ENCODE measurements at regions not wholly inside any gene's neighbourhood (a gene's known extent, or its start where the extent isn't known, plus 50 kb on each side); places are given as distances from the start of the nearest gene placed in this dataset.
"Not testable (repeated sequence)": the region's sequence is repeated elsewhere in the genome, so short reads cannot be mapped to it uniquely, and the experiment has no call there.

GRCh38 chr9:72459308-72459707 lies 62.1 kb upstream of the TMC1 start:
- no peak for TF ChIP-seq CTCF (IDR thresholded peaks at IDR 0.05; ENCODE audit: low read length, missing control alignments)
- no peak for DNase-seq (ENCODE audit: low read depth)
- H3K4me3 ChIP-seq (replicated peaks; ENCODE audit: low read depth, low read length) = no peak overlapping the region

- DNase-seq (ENCODE audit: low read depth) = no peak
- no peak for TF ChIP-seq CTCF (IDR thresholded peaks at IDR 0.05; ENCODE audit: low read length, missing control alignments)
- H3K4me3 ChIP-seq (replicated peaks; ENCODE audit: low read depth, low read length) = no peak overlapping the region
Observed at GRCh38 chr9:72458153-72458552, 63.3 kb upstream of the TMC1 start.

DNA sequence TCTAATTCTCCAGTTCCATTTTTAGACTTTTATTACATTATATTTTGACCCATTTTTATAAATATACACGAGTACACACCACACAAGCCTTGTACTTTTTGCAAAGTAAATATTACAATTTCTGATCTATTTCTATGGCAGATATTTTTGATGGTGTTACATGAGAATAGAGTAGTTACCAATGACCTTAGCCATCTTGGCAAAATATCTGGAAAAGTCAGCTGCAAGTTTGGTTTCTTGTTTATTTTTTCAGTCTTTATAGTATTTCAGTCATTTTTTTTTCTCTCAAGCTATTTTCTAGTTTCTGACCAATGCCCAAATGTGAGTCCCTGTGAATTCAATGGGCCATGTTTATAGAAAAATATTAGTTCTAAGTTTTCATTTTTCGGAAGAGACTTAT lies 64.0 kb upstream of the TMC1 start:
- DNase-seq (ENCODE audit: low read depth) = no peak
- no peak for TF ChIP-seq CTCF (IDR thresholded peaks at IDR 0.05; ENCODE audit: low read length, missing control alignments)
- H3K4me3 ChIP-seq (replicated peaks; ENCODE audit: low read depth, low read length) = no peak overlapping the region

DNA sequence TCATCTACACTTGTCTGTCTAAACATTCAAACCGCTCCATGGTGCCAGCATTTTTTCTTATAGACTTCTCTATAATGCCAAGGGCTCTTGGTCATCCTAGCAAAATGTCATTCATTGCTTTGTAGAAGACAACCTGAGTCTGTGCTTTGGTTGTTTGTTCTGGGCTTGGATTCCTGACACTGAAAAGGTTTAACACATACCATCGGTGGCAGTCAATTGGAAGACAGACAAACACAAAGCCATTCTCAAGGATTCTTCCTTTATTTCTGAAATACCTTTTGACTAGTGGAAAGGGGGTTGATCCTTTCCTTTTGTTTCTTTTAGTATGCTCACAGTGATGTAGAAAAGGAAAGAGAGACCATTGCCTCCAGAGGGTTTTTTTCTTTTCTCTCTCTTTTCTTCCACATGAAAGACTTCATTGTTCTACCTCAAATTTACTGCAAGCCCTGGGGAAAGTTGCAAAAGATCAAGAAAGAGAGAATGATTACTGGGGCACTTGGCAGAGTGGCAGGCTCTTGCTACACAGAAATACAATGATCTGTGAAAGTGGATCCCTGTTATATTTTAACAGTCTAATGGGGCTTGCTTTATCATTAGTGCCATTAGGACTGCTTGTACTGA lies 66.4 kb upstream of the TMC1 start:
- peak; percentile 57 for DNase-seq (ENCODE audit: low read depth)
- no peak overlapping the region for H3K4me3 ChIP-seq (replicated peaks; ENCODE audit: low read depth, low read length)
- no peak for TF ChIP-seq CTCF (IDR thresholded peaks at IDR 0.05; ENCODE audit: low read length, missing control alignments)

- TF ChIP-seq CTCF (IDR thresholded peaks at IDR 0.05; ENCODE audit: low read length, missing control alignments) = no peak
- DNase-seq (ENCODE audit: low read depth) = no peak
- no peak overlapping the region for H3K4me3 ChIP-seq (replicated peaks; ENCODE audit: low read depth, low read length)
Observed at GRCh38 chr9:72453797-72454196, 67.6 kb upstream of the TMC1 start.

GRCh38 chr9:72446241-72446640 lies 75.2 kb upstream of the TMC1 start:
- H3K4me3 ChIP-seq (replicated peaks; ENCODE audit: low read depth, low read length); DNase-seq (ENCODE audit: low read depth): not testable (repeated sequence)

DNA sequence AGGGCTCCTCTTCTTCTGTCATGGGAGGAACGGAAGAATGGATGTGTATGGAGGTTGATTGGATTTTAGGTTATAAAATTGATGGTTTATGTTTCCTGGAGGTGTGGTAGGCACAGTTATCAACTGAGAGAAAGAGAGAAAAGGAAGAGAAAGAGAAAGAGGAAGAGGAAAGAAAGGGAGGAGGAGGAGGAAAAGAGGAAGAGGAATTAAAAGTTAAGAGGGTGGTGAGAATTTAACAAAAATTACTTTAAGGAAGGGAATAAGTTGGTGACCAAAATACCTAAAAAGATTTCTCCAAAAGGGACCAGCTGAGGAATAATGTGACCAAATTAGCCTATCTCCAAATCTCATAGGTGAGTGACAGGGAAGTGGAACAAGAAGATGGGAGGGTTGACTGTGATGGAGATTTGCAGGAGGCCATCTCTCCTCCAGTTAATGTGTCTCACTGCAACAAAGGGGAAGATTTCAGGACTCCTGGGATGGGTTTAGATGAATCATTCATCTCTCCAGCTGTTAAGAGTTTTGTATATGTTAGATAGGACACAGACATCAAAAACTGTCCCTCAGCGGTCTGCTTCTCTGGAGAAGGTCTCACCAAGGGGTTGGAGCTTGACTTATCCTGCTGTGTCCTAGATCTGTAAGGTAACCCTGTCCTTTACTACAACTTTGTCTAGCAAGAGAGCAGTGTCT lies 76.0 kb upstream of the TMC1 start:
- DNase-seq (ENCODE audit: low read depth) = no peak
- H3K4me3 ChIP-seq (replicated peaks; ENCODE audit: low read depth, low read length) = no peak overlapping the region
- TF ChIP-seq CTCF (IDR thresholded peaks at IDR 0.05; ENCODE audit: low read length, missing control alignments) = no peak
